Spleen (tissue), 7 donors: ENCODE measurements at regions not wholly inside any gene's neighbourhood (a gene's known extent, or its start where the extent isn't known, plus 50 kb on each side); places are given as distances from the start of the nearest gene placed in this dataset.

Experiments used
- CTCF ChIP-seq, 11 experiments: fragments of 200-600 bp in 7 of 11; fragments of 450-650 bp in 4 of 11; sonication (generic) in 4 of 11; IDR thresholded peaks in 8 of 11; conservative IDR thresholded peaks in 3 of 11; 1 replicate in 7 of 11; 2 replicates in 4 of 11; pipeline versions ENCODE4 v1.4.0 to v1.8.0; 2016 to 2021; ENCODE audit warnings: antibody characterized with exemption in 11 of 11, inconsistent platforms in 4 of 11, mild to moderate bottlenecking in 1 of 11
- POLR2A ChIP-seq, 3 donors: fragments of 450-650 bp; IDR thresholded peaks; one replicate each; pipeline ENCODE4 v1.5.1; 2017; ENCODE audit warnings: antibody characterized with exemption in 3 of 3, mild to moderate bottlenecking in 1 of 3
- donor health status: DM: no; HTN: no; CAD: no; lungs with moderate emphysema.
- donor health status: DM: no; HTN: no; CAD: no.
- donor health status: DM: no; HTN: no; CAD: no.

- TF ChIP-seq POLR2A (IDR thresholded peaks at IDR 0.05) (no peak), CTCF (IDR thresholded peaks at IDR 0.05 in 8 of 11, conservative IDR thresholded peaks at IDR 0.05 in 3 of 11) (no peak)
Measured at GRCh38 chr11:128179039-128179438, 408.3 kb downstream of the ETS1 start.
